ENCODE measurements at regions not wholly inside any gene's neighbourhood (a gene's known extent, or its start where the extent isn't known, plus 50 kb on each side); places are given as distances from the start of the nearest gene placed in this dataset.

DNA sequence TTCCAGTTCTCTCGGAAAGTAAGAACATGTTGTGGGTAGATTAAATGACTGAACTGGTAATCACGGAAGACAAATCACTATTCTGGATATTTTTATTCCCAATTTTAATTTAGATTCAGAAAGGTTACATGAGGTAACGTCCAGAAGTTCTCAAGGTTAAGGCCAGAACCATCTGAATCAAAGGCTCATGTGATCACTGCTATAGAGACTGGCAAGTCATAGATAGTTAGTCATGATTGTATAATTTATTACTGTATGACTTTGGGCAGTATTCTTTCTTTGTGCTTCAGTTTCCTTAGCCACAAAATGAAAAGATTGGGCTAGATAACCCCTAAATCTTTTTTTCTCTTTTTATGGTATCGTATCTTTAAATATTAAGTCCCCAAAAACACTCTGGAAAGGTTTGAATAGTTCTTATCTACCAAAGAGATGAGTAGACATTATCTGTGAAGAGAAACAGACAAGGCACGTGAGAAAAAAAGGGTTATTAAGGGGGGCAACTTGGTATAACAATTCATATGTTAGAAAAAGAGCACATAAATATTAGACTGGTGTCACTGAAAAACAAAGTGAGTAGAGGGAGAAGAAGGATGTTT lies 241.0 kb downstream of the PTPRC start:
- intact Hi-C loops (cut with DNase I) = no loop called here

DNA sequence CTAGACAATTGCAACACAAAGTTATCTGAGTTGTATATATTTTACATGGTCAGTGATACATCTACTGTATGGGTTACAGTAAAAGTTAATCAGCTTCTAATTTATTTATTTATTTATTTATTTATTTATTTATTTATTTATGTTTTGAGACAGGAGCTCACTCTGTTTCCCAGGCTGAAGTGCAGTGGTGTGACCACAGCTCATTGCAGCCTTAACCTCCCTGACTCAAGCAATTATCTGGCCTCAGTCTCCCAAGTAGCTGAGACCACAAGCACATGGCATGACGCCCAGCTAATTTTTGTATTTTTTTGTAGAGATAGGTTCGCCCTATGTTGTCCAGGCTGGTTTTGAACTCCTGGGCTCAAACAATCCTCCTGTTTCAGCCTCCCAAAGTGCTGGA lies 241.6 kb downstream of the PTPRC start:
- no peaks in the 10 kb centered on the region for H3K4me1 ChIP-seq
- no peak overlapping the region for H3K4me3 ChIP-seq
- WGBS, 2 donors = 90 to 97% methylated on average over 2 of the region's 2 CpGs
- intact Hi-C loops (cut with DNase I) = no loop called here
- H3K9me3 ChIP-seq = no peaks in the 10 kb centered on the region
- no peaks in the 10 kb centered on the region for H3K27me3 ChIP-seq
- no peak for DNase-seq
- H3K36me3 ChIP-seq (replicated peaks in 1 of 2; ENCODE audit: insufficient read depth in 1 of 2, low read depth in 2 of 2) = no peaks in the 10 kb centered on the region
- ATAC-seq = no peak
- no peak for TF ChIP-seq POLR2A (IDR thresholded peaks at IDR 0.05)
- TF ChIP-seq, protein P1, sequence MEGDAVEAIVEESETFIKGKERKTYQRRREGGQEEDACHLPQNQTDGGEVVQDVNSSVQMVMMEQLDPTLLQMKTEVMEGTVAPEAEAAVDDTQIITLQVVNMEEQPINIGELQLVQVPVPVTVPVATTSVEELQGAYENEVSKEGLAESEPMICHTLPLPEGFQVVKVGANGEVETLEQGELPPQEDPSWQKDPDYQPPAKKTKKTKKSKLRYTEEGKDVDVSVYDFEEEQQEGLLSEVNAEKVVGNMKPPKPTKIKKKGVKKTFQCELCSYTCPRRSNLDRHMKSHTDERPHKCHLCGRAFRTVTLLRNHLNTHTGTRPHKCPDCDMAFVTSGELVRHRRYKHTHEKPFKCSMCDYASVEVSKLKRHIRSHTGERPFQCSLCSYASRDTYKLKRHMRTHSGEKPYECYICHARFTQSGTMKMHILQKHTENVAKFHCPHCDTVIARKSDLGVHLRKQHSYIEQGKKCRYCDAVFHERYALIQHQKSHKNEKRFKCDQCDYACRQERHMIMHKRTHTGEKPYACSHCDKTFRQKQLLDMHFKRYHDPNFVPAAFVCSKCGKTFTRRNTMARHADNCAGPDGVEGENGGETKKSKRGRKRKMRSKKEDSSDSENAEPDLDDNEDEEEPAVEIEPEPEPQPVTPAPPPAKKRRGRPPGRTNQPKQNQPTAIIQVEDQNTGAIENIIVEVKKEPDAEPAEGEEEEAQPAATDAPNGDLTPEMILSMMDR (IDR thresholded peaks at IDR 0.05) = no peak
- no peak overlapping the region for H3K27ac ChIP-seq

More for the DNA sequence above, 241.0 kb downstream of the PTPRC start:
- ATAC-seq (no peak), DNase-seq (no peak)
- TF ChIP-seq, protein P1 (IDR thresholded peaks at IDR 0.05) = no peak
- TF ChIP-seq POLR2A (IDR thresholded peaks at IDR 0.05) = no peak
- WGBS, 2 donors = 85 to 86% methylated on average over 5 of the region's 5 CpGs
- Histone ChIP-seq H3K4me1 (no peaks in the 10 kb centered on the region), H3K9me3 (no peaks in the 10 kb centered on the region), H3K27me3 (no peaks in the 10 kb centered on the region), H3K27ac (no peak overlapping the region), H3K36me3 (replicated peaks in 1 of 2; ENCODE audit: insufficient read depth in 1 of 2, low read depth in 2 of 2) (no peaks in the 10 kb centered on the region), H3K4me3 (no peak overlapping the region)

DNA sequence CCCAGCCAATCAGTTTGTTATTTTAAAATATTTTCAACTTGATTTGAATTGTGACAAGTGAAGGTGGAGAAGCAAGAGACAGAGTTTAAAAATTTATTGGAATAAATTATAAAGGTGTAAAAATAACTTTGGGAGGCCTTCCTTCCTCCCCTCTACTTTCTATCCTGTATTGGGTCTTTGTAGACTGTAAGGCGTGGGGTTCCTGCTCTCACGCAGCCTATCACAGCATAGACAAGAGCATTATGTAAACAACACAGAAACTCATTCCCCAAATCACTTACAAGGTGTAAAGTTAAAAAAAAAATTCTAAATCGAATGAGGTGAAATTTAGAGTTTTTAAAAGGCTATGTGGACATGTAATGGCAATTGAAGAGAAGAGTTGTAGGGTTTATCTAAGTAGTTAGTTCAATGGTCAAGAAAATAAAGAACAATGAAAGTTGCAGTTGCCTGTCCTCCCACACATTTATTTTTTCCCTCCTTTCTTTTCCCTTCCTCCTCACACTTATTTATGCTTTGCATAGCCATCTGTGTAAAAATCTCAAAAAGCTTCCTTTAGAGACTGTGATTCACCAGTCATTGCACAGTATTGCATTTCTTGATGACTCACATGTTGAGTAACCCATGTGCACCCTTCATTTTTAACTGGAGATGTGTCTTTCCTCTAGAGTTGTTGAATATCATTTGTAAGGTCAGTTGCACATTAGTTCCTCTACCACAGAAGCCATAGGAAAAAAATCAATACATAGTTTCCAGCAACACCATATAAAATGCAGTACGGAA lies 242.2 kb downstream of the PTPRC start:
- TF ChIP-seq POLR2A (IDR thresholded peaks at IDR 0.05) = no peak
- TF ChIP-seq, protein P1 (IDR thresholded peaks at IDR 0.05) = no peak
- 83 to 85% methylated on average over 4 of the region's 4 CpGs for WGBS, 2 donors

DNA sequence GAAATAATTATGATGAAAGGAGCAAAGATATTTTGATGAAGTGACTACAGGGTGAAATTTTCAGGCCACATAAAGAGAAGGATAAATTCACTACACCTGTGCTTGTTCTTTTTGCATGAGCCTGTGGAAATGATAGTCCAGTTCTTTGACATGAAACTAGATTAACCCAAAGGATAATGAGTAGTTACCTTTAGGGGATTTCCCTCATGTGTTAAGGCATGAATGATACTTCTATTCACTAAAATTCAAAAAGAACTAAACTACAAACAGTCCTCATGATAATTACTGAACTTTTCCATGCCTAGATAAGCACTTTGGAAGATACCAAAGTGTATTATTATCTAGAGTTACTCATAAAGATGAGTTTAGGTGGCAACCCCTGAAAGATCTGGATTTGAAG lies 244.3 kb downstream of the PTPRC start:
- ATAC-seq = no peak
- H3K4me1 ChIP-seq = no peaks in the 10 kb centered on the region
- no peak for DNase-seq
- H3K27me3 ChIP-seq = no peaks in the 10 kb centered on the region
- H3K4me3 ChIP-seq = no peak overlapping the region
- no peak for TF ChIP-seq POLR2A (IDR thresholded peaks at IDR 0.05)
- TF ChIP-seq, protein P1 (IDR thresholded peaks at IDR 0.05) = no peak
- H3K36me3 ChIP-seq (replicated peaks in 1 of 2; ENCODE audit: insufficient read depth in 1 of 2, low read depth in 2 of 2) = no peaks in the 10 kb centered on the region
- H3K27ac ChIP-seq = no peak overlapping the region
- no peaks in the 10 kb centered on the region for H3K9me3 ChIP-seq
- intact Hi-C loops (cut with DNase I) = no loop called here

More for the DNA sequence above, 242.2 kb downstream of the PTPRC start:
- Histone ChIP-seq H3K36me3 (replicated peaks in 1 of 2; ENCODE audit: insufficient read depth in 1 of 2, low read depth in 2 of 2) (no peaks in the 10 kb centered on the region), H3K4me3 (no peak overlapping the region), H3K9me3 (no peaks in the 10 kb centered on the region), H3K4me1 (no peaks in the 10 kb centered on the region), H3K27me3 (no peaks in the 10 kb centered on the region), H3K27ac (no peak overlapping the region)
- ATAC-seq (no peak), DNase-seq (peak in 1 of 4 donors; percentile 17)
- intact Hi-C loops (cut with DNase I) = no loop called here

DNA sequence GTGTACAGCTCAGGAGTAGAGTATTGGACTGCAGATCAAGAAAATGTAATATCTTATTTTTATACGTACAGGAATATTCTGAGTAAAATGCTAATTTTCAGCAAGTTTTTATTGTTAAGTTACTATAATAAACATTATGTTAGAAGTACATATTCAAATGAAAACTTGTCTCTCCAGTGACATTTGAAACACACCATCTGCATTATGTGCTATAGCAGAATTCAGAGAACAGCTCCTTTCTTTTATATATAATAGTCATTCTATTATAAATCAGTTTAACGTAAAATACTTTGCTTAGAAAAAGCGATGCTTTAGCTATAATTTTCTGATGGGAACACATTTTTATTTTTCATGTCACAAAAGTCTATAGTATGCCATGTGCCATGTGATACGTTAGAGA lies 249.0 kb downstream of the PTPRC start:
- intact Hi-C loops (cut with DNase I) = no loop called here
- no peak for TF ChIP-seq POLR2A (IDR thresholded peaks at IDR 0.05)
- TF ChIP-seq, protein P1 (IDR thresholded peaks at IDR 0.05) = no peak
- no peak for DNase-seq
- Histone ChIP-seq H3K36me3 (replicated peaks in 1 of 2; ENCODE audit: insufficient read depth in 1 of 2, low read depth in 2 of 2) (no peaks in the 10 kb centered on the region), H3K27ac (no peak overlapping the region), H3K4me3 (no peak overlapping the region), H3K4me1 (no peaks in the 10 kb centered on the region), H3K27me3 (no peaks in the 10 kb centered on the region), H3K9me3 (no peaks in the 10 kb centered on the region)
- WGBS, 2 donors = 83 to 91% methylated on average over 4 of the region's 4 CpGs
- ATAC-seq = no peak
